ENCODE measurements at regions not wholly inside any gene's neighbourhood (a gene's known extent, or its start where the extent isn't known, plus 50 kb on each side); places are given as distances from the start of the nearest gene placed in this dataset.

DNA sequence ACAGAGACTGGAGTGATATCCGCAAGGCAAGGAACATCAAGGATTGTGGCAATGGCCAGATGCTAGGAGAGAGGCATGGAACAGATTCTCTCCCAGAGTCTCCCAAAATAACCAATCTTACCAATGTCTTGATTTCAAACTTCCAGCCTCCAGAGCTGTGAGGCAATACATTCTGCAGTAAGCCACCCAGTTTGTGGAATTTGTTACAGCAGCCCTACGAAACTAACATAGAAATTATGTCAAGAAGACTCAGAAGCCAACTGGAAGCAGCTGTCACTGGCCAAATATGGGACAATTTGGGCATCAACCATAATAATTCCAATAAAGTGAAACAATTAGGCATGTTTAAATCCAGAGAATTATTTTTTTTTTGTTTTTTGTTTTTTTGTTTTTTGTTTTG, 271.1 kb downstream of the NDUFS4 start:
- DNase-seq (ENCODE audit: low spot score): no peak
- POLR2A ChIA-PET (ENCODE audit: low non-redundant PET): no interaction called here
- no peak overlapping the region for H3K27ac ChIP-seq
- CTCF ChIA-PET: no interaction called here
- TF ChIP-seq, protein P1, sequence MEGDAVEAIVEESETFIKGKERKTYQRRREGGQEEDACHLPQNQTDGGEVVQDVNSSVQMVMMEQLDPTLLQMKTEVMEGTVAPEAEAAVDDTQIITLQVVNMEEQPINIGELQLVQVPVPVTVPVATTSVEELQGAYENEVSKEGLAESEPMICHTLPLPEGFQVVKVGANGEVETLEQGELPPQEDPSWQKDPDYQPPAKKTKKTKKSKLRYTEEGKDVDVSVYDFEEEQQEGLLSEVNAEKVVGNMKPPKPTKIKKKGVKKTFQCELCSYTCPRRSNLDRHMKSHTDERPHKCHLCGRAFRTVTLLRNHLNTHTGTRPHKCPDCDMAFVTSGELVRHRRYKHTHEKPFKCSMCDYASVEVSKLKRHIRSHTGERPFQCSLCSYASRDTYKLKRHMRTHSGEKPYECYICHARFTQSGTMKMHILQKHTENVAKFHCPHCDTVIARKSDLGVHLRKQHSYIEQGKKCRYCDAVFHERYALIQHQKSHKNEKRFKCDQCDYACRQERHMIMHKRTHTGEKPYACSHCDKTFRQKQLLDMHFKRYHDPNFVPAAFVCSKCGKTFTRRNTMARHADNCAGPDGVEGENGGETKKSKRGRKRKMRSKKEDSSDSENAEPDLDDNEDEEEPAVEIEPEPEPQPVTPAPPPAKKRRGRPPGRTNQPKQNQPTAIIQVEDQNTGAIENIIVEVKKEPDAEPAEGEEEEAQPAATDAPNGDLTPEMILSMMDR (conservative IDR thresholded peaks at IDR 0.05; ENCODE audit: low read depth): no peak
